CD4-positive, alpha-beta T cell treated with Interleukin-1 beta for 1 hour (primary cell): ENCODE measurements at regions not wholly inside any gene's neighbourhood (a gene's known extent, or its start where the extent isn't known, plus 50 kb on each side); places are given as distances from the start of the nearest gene placed in this dataset.

ENCODE experiments used
- DNase-seq, 2 donors: peaks; one replicate each; pipeline ENCODE4 v3.0.0-alpha.2; 2020 to 2022

- DNase-seq = no peak
Observed at GRCh38 chr3:101172516-101172915, 147.9 kb downstream of the IMPG2 start.

DNA sequence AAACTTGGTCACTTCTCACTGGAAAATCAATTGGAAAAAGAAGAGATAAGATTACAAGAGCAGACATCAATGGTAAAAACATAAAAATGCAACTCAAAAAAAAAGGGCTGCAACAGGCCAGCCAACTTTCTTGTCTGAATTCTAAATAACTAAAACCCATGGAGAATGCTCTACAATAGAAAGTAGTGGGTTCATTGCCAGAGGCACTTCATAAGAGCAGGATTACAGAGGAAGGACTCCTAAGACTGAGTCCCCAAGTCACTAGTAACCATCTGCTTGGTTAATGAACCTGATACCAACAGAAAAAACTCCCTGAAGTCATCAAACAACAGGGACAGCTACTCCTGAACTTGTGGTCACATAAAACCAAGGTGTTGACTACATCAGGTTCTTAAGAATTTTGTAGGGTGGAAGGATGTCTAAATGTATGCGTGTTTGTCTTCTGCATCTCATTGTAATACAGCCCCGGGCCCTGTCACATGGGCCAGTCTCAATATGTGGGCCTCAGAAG lies 148.6 kb downstream of the IMPG2 start:
- no peak for DNase-seq

- no peak for DNase-seq
Observed at GRCh38 chr3:101170806-101171558, 149.4 kb downstream of the IMPG2 start.

- DNase-seq = no peak
Observed at GRCh38 chr3:101170062-101170771, 150.2 kb downstream of the IMPG2 start.

GRCh38 chr3:101169516-101169915 lies 150.9 kb downstream of the IMPG2 start:
- DNase-seq = no peak

DNA sequence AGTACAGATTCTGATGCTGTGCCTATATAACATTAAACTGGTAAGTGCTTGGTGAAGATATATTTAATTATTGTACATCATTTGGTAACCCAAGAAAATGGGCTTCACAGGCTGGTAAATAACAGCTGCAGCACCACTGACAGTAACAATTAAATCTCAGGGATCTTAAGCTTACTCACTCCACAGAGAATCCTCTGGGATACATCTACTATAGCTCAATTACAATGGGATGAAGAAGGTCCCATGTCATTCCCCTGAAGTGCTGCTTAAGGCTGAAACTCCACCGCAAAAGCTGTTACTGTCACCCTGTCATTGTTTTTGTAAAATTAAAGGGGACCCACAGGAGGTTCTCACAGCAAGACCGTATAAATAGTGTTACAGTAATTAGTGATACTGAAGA lies 153.0 kb downstream of the IMPG2 start:
- no peak for DNase-seq

- no peak for DNase-seq
Observed at GRCh38 chr3:101166150-101166549, 154.2 kb downstream of the IMPG2 start.

GRCh38 chr3:101163554-101163953 lies 156.8 kb downstream of the IMPG2 start:
- no peak for DNase-seq

DNA sequence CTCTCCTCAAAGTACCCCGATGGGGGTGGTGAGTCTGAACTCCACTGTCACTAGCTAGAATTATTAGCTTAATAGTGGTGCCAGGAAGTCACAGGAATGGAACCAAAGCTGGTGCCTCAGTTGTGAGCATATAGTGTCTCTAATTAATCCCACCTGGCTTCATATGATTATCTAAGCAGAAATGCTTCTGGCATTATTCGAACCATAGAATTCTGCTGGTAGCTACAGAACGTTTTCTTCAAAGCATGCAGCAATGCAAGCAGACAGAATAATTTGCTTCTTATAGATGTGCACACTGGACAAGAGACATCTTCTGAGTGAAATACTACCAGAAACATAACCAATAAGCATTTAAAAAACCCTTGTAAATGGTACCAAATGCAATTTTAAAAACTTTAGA lies 160.9 kb downstream of the IMPG2 start:
- no peak for DNase-seq

GRCh38 chr3:101158374-101158773 lies 162.0 kb downstream of the IMPG2 start:
- no peak for DNase-seq

GRCh38 chr3:101156787-101157345 lies 163.5 kb downstream of the IMPG2 start:
- no peak for DNase-seq

DNA sequence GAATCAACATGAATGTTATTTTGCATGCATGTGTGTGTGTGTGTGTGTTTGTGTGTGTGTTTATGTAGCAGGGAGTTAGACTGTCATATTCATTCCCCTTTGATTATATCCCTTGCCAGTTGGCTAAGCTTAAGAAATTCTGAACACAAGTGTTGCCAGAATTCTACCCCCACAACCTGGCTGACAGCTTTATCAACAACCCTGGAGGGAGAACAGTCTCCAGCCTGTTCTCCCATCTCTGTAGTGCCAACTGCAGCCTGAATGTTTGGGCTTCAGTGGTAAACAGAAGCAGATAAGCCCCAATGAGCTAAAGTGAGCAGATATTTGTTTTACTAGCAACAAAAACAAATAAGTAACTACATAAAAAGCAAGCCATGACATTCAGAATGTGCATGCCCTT lies 162.6 kb upstream of the ABI3BP start:
- DNase-seq = no peak

DNA sequence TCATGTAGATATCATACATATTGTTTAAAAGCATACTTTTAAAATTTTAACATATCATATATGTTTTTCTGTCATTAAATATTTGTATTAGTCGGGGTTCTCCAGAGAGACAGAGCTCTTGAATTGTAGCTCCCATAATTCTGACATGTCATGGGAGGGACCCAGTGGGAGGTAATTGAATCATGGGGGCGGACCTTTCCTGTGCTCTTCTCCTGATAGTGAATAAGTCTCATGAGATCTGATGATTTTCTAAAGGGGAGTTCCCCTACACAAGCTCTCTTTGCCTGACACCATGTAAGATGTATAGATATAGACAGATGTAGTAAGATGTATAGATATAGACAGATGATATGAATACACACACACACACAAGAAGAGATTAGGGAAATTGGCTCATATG lies 161.2 kb upstream of the ABI3BP start:
- no peak for DNase-seq

DNA sequence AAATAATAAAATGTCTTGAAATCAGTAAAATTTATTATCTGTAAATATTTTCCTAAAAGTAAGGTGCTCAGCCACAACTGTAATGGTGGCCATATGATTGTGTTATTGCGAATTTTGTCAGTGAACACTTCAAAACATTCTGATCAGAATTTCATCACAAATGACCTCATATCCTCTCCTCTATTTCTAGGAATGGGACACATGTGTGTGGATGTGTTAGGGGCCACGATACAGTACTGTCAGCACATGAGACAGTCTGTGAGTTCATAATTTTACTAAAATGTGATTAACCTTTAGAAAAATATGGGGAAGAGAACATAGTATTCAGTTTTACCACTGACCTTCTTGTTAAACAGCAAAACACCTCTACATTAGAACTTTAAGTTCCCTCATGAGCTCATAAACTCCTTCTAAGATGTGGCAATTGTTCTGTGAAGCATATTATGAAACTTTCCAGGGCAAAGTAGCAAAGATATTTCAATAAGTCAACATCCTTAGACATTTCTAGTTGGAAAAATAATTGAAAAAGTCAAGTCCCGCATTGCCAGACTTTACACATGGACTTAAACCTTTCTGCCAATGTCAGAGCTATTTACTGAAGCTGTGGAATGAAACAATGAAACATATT lies 158.2 kb upstream of the ABI3BP start:
- no peak for DNase-seq

GRCh38 chr3:101150504-101150903 lies 157.3 kb upstream of the ABI3BP start:
- no peak for DNase-seq

DNA sequence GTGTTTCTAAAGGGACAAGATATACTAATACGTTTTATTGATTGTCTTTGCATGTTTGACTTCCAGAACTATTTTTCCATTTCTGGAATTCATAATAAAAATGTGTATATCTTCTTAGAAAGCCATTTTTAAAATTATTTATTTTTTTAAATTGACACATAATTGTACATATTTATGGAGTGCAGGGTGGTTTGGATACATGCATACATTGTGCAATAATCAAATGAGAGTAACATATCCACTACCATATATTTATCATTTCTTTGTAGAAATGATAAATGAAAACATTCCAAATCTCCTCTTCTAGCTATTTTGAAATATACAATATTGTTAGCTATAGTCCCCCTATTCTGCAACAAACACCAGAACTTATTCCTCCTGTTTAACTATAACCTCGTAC lies 156.5 kb upstream of the ABI3BP start:
- no peak for DNase-seq

- DNase-seq = no peak
Observed at GRCh38 chr3:101149251-101149650, 156.0 kb upstream of the ABI3BP start.

DNA sequence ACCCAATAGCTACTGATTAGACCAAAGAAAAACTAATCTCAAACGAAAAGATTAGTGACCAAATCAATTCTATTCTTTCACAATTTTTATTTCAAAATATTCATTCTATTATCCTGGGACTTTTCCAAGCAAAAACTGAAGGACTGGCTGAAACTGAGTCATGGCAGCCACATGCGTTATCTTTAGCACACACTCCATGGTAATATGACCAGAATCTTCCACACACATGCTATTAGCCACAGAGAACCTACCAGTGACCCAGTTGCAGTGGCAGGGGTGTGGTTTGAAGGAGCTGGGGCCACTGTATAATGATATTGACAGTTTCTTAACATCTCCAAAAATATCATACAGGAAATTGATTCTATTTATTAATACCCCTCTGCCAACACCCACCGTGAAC lies 154.8 kb upstream of the ABI3BP start:
- DNase-seq = no peak

DNA sequence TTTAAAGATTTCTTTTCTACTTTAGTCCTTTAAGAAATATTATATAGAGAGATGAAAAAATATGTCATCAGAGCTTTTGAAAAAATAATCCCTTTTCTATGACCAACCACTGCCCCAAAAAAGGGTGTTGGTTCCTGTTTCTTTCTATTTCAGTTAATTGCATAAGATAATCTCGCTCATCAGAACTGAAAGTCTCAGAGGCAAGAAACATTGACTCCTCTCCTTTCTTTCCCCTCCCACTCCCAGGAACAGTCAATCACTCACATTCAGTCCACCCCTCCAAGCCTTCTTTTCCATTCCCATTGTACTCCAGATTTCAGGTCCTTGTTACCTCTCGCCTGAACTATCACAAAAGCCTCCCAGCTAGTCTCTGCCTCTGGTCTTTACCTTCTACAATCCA lies 153.7 kb upstream of the ABI3BP start:
- no peak for DNase-seq

- no peak for DNase-seq
Observed at GRCh38 chr3:101144105-101144504, 150.9 kb upstream of the ABI3BP start.

DNA sequence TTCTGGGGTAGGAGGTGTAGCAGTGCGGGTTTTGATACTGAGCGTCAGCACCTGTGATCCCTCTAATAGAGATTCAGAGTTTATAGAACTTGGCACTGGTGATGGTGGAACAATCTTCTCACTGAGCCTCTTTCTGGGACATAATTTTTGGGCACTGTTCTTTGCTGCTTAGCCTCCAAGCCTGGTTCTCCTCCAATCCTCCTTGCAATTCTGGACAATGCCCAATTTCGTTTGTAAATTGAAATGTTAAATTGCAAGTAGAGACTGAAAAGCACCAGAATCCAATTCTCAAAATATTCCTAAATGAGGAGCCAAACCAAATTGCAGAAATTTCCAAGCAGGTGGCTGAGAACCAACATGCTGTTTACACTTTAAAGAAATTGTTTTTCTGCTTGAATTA lies 149.8 kb upstream of the ABI3BP start:
- no peak for DNase-seq

GRCh38 chr3:101142160-101142559 lies 148.9 kb upstream of the ABI3BP start:
- no peak for DNase-seq

GRCh38 chr3:101141135-101141534 lies 147.9 kb upstream of the ABI3BP start:
- no peak for DNase-seq

- no peak for DNase-seq
Observed at GRCh38 chr3:101138817-101139216, 145.6 kb upstream of the ABI3BP start.
